Kasumi-1 (cell line): ENCODE measurements at regions not wholly inside any gene's neighbourhood (a gene's known extent, or its start where the extent isn't known, plus 50 kb on each side); places are given as distances from the start of the nearest gene placed in this dataset.

Source experiments
- DNase-seq, 2 experiments: peaks; one replicate each; lab custom pipeline; 2025; lab: John Stamatoyannopoulos, UW

GRCh38 chr17:71163121-71163812 is 957.6 kb upstream of the SOX9 start:
- DNase-seq: no peak

- DNase-seq: no peak
Measured at GRCh38 chr17:71163813-71164122, 957.1 kb upstream of the SOX9 start.

- DNase-seq: no peak
Measured at GRCh38 chr17:71164561-71164960, 956.3 kb upstream of the SOX9 start.

GRCh38 chr17:71166311-71166710 is 954.5 kb upstream of the SOX9 start:
- no peak for DNase-seq

GRCh38 chr17:71168053-71168741 is 952.6 kb upstream of the SOX9 start:
- no peak for DNase-seq

GRCh38 chr17:71170070-71170469 is 950.8 kb upstream of the SOX9 start:
- no peak for DNase-seq

GRCh38 chr17:71171270-71171669 is 949.5 kb upstream of the SOX9 start:
- DNase-seq: no peak

- no peak for DNase-seq
Measured at GRCh38 chr17:71173991-71174390, 946.8 kb upstream of the SOX9 start.

- DNase-seq: no peak
Measured at GRCh38 chr17:71176331-71176730, 944.5 kb upstream of the SOX9 start.

- DNase-seq: no peak
Measured at GRCh38 chr17:71176928-71177443, 943.8 kb upstream of the SOX9 start.

- DNase-seq: no peak
Measured at GRCh38 chr17:71180801-71181385, 939.9 kb upstream of the SOX9 start.

GRCh38 chr17:71183066-71183660 is 937.7 kb upstream of the SOX9 start:
- no peak for DNase-seq

- DNase-seq: no peak
Measured at GRCh38 chr17:71184716-71185115, 936.1 kb upstream of the SOX9 start.

GRCh38 chr17:71187145-71187878 is 933.5 kb upstream of the SOX9 start:
- DNase-seq: no peak

GRCh38 chr17:71188811-71189492 is 931.9 kb upstream of the SOX9 start:
- no peak for DNase-seq

GRCh38 chr17:71189493-71189831 is 931.4 kb upstream of the SOX9 start:
- DNase-seq: no peak

- DNase-seq: no peak
Measured at GRCh38 chr17:71192039-71192555, 928.7 kb upstream of the SOX9 start.

GRCh38 chr17:71192848-71193247 is 928.0 kb upstream of the SOX9 start:
- no peak for DNase-seq

GRCh38 chr17:71200597-71200996 is 920.2 kb upstream of the SOX9 start:
- DNase-seq: no peak

GRCh38 chr17:71201639-71202038 is 919.2 kb upstream of the SOX9 start:
- DNase-seq: no peak

- no peak for DNase-seq
Measured at GRCh38 chr17:71202449-71202848, 918.4 kb upstream of the SOX9 start.

- DNase-seq: no peak
Measured at GRCh38 chr17:71203953-71204352, 916.9 kb upstream of the SOX9 start.
